ENCODE measurements at regions not wholly inside any gene's neighbourhood (a gene's known extent, or its start where the extent isn't known, plus 50 kb on each side); places are given as distances from the start of the nearest gene placed in this dataset.

GRCh38 chr12:60672949-60673348 lies 1077.1 kb downstream of the SLC16A7 start:
- CTCF ChIA-PET, result interaction anchor here (0.6 kb wide), 1 partner anchor 14 kb away, joined by 3 read pairs; no protein-coding TSS in a partner anchor
- H3K36me3 Mint-ChIP-seq, result no peaks in the 10 kb centered on the region
- Histone ChIP-seq H3K27ac (ENCODE audit: low read depth, low read length) (no peak overlapping the region), H3K9me3 (ENCODE audit: control insufficient read depth in 2 of 3, low read length in 3 of 3) (no peaks in the 10 kb centered on the region), H3K27me3 (ENCODE audit: control insufficient read depth in 2 of 2, insufficient read depth in 2 of 2, low read length in 2 of 2) (no peaks in the 10 kb centered on the region), H3K4me3 (ENCODE audit: low read length) (no peak overlapping the region), H3K36me3 (ENCODE audit: control insufficient read depth in 2 of 3, insufficient read depth in 3 of 3, low read length in 3 of 3) (no peaks in the 10 kb centered on the region), H3K4me1 (ENCODE audit: control insufficient read depth in 2 of 2, insufficient read depth in 2 of 2, low read length in 2 of 2) (no peaks in the 10 kb centered on the region)
- no peaks in the 10 kb centered on the region for H3K4me1 Mint-ChIP-seq
- peaks cover 0 to 36% (median 4%) of the 10 kb centered on the region in 11 donors for H3K9me3 Mint-ChIP-seq
- POLR2A ChIA-PET, result no interaction called here
- no peaks in the 10 kb centered on the region for H3K27me3 Mint-ChIP-seq
- H3K27ac Mint-ChIP-seq, result no peak overlapping the region
- H3K4me3 Mint-ChIP-seq, result no peak overlapping the region
- intact Hi-C loops (cut with micrococcal nuclease), result no loop called here
- ATAC-seq, result no peak
- DNase-seq, result no peak

- H3K27ac ChIP-seq (ENCODE audit: low read depth, low read length), result no peak overlapping the region
- POLR2A ChIA-PET, result no interaction called here
- H3K36me3 Mint-ChIP-seq, result no peaks in the 10 kb centered on the region
- no peak for ATAC-seq
- no peaks in the 10 kb centered on the region for H3K27me3 ChIP-seq (ENCODE audit: control insufficient read depth in 2 of 2, insufficient read depth in 2 of 2, low read length in 2 of 2)
- H3K27ac Mint-ChIP-seq, result no peak overlapping the region
- H3K36me3 ChIP-seq (ENCODE audit: control insufficient read depth in 2 of 3, insufficient read depth in 3 of 3, low read length in 3 of 3), result no peaks in the 10 kb centered on the region
- H3K4me1 Mint-ChIP-seq, result no peaks in the 10 kb centered on the region
- CTCF ChIA-PET, result no interaction called here
- intact Hi-C loops (cut with micrococcal nuclease), result loop anchor here in 1 of 2 donors (1.0 to 10.0 kb wide), 4 partner anchors 1307 to 1507 kb away; a partner anchor contains a TSS
- no peak overlapping the region for H3K4me3 Mint-ChIP-seq
- no peaks in the 10 kb centered on the region for H3K4me1 ChIP-seq (ENCODE audit: control insufficient read depth in 2 of 2, insufficient read depth in 2 of 2, low read length in 2 of 2)
- no peak for DNase-seq
- peaks cover 0 to 18% (median 4%) of the 10 kb centered on the region in 11 donors for H3K9me3 Mint-ChIP-seq
- no peak overlapping the region for H3K4me3 ChIP-seq (ENCODE audit: low read length)
- no peaks in the 10 kb centered on the region for H3K9me3 ChIP-seq (ENCODE audit: control insufficient read depth in 2 of 3, low read length in 3 of 3)
- peaks cover 0 to 1% (median 0%) of the 10 kb centered on the region in 5 donors for H3K27me3 Mint-ChIP-seq
Measured at GRCh38 chr12:60684988-60685655, 1089.3 kb downstream of the SLC16A7 start.

- Mint-ChIP-seq H3K36me3 (no peaks in the 10 kb centered on the region), H3K4me3 (no peak overlapping the region), H3K4me1 (no peaks in the 10 kb centered on the region), H3K9me3 (peaks cover 0 to 16% (median 6%) of the 10 kb centered on the region in 11 donors), H3K27ac (no peak overlapping the region), H3K27me3 (no peaks in the 10 kb centered on the region)
- CTCF ChIA-PET, result no interaction called here
- DNase-seq (no peak), ATAC-seq (no peak)
- no peak overlapping the region for H3K27ac ChIP-seq (ENCODE audit: low read depth, low read length)
- no peak overlapping the region for H3K4me3 ChIP-seq (ENCODE audit: low read length)
- no peaks in the 10 kb centered on the region for H3K27me3 ChIP-seq (ENCODE audit: control insufficient read depth in 2 of 2, insufficient read depth in 2 of 2, low read length in 2 of 2)
- intact Hi-C loops (cut with micrococcal nuclease), result loop anchor here in 1 of 2 donors (5.0 to 10.0 kb wide), 3 partner anchors 1303 to 1436 kb away; no protein-coding TSS in a partner anchor
- no peaks in the 10 kb centered on the region for H3K9me3 ChIP-seq (ENCODE audit: control insufficient read depth in 2 of 3, low read length in 3 of 3)
- H3K4me1 ChIP-seq (ENCODE audit: control insufficient read depth in 2 of 2, insufficient read depth in 2 of 2, low read length in 2 of 2), result no peaks in the 10 kb centered on the region
- POLR2A ChIA-PET, result no interaction called here
- no peaks in the 10 kb centered on the region for H3K36me3 ChIP-seq (ENCODE audit: control insufficient read depth in 2 of 3, insufficient read depth in 3 of 3, low read length in 3 of 3)
Measured at GRCh38 chr12:60689137-60689536, 1093.3 kb downstream of the SLC16A7 start.

- DNase-seq (no peak), ATAC-seq (no peak)
- Mint-ChIP-seq H3K4me3 (no peak overlapping the region), H3K27me3 (no peaks in the 10 kb centered on the region), H3K36me3 (no peaks in the 10 kb centered on the region), H3K27ac (no peak overlapping the region), H3K4me1 (no peaks in the 10 kb centered on the region), H3K9me3 (peaks cover 0 to 13% (median 4%) of the 10 kb centered on the region in 11 donors)
- Histone ChIP-seq H3K4me3 (ENCODE audit: low read length) (no peak overlapping the region), H3K27me3 (ENCODE audit: control insufficient read depth in 2 of 2, insufficient read depth in 2 of 2, low read length in 2 of 2) (no peaks in the 10 kb centered on the region), H3K27ac (ENCODE audit: low read depth, low read length) (no peak overlapping the region), H3K36me3 (ENCODE audit: control insufficient read depth in 2 of 3, insufficient read depth in 3 of 3, low read length in 3 of 3) (no peaks in the 10 kb centered on the region), H3K4me1 (ENCODE audit: control insufficient read depth in 2 of 2, insufficient read depth in 2 of 2, low read length in 2 of 2) (no peaks in the 10 kb centered on the region), H3K9me3 (ENCODE audit: control insufficient read depth in 2 of 3, low read length in 3 of 3) (no peaks in the 10 kb centered on the region)
- intact Hi-C loops (cut with micrococcal nuclease), result no loop called here
- CTCF ChIA-PET, result no interaction called here
- POLR2A ChIA-PET, result no interaction called here
Measured at GRCh38 chr12:60693019-60693626, 1097.3 kb downstream of the SLC16A7 start.

GRCh38 chr12:60704171-60704914 lies 1108.5 kb downstream of the SLC16A7 start:
- no peak for DNase-seq
- H3K4me1 Mint-ChIP-seq, result no peaks in the 10 kb centered on the region
- H3K27ac ChIP-seq (ENCODE audit: low read depth, low read length), result no peak overlapping the region
- no peaks in the 10 kb centered on the region for H3K9me3 ChIP-seq (ENCODE audit: control insufficient read depth in 2 of 3, low read length in 3 of 3)
- no peaks in the 10 kb centered on the region for H3K27me3 ChIP-seq (ENCODE audit: control insufficient read depth in 2 of 2, insufficient read depth in 2 of 2, low read length in 2 of 2)
- ATAC-seq, result no peak
- H3K4me3 Mint-ChIP-seq, result no peak overlapping the region
- H3K4me1 ChIP-seq (ENCODE audit: control insufficient read depth in 2 of 2, insufficient read depth in 2 of 2, low read length in 2 of 2), result no peaks in the 10 kb centered on the region
- H3K27ac Mint-ChIP-seq, result no peak overlapping the region
- no peaks in the 10 kb centered on the region for H3K36me3 Mint-ChIP-seq
- no peaks in the 10 kb centered on the region for H3K27me3 Mint-ChIP-seq
- POLR2A ChIA-PET, result no interaction called here
- CTCF ChIA-PET, result no interaction called here
- intact Hi-C loops (cut with micrococcal nuclease), result no loop called here
- no peak overlapping the region for H3K4me3 ChIP-seq (ENCODE audit: low read length)
- no peaks in the 10 kb centered on the region for H3K36me3 ChIP-seq (ENCODE audit: control insufficient read depth in 2 of 3, insufficient read depth in 3 of 3, low read length in 3 of 3)
- H3K9me3 Mint-ChIP-seq, result peaks cover 0 to 13% (median 4%) of the 10 kb centered on the region in 11 donors

- no peak overlapping the region for H3K27ac ChIP-seq (ENCODE audit: low read depth, low read length)
- Mint-ChIP-seq H3K36me3 (no peaks in the 10 kb centered on the region), H3K4me3 (no peak overlapping the region), H3K27me3 (no peaks in the 10 kb centered on the region), H3K27ac (no peak overlapping the region), H3K9me3 (peaks cover 0 to 22% (median 5%) of the 10 kb centered on the region in 11 donors), H3K4me1 (no peaks in the 10 kb centered on the region)
- no peak for ATAC-seq
- POLR2A ChIA-PET, result no interaction called here
- intact Hi-C loops (cut with micrococcal nuclease), result no loop called here
- H3K27me3 ChIP-seq (ENCODE audit: control insufficient read depth in 2 of 2, insufficient read depth in 2 of 2, low read length in 2 of 2), result no peaks in the 10 kb centered on the region
- DNase-seq, result no peak
- no peaks in the 10 kb centered on the region for H3K36me3 ChIP-seq (ENCODE audit: control insufficient read depth in 2 of 3, insufficient read depth in 3 of 3, low read length in 3 of 3)
- CTCF ChIA-PET, result no interaction called here
- H3K4me3 ChIP-seq (ENCODE audit: low read length), result no peak overlapping the region
- no peaks in the 10 kb centered on the region for H3K9me3 ChIP-seq (ENCODE audit: control insufficient read depth in 2 of 3, low read length in 3 of 3)
- H3K4me1 ChIP-seq (ENCODE audit: control insufficient read depth in 2 of 2, insufficient read depth in 2 of 2, low read length in 2 of 2), result no peaks in the 10 kb centered on the region
Measured at GRCh38 chr12:60710246-60710645, 1114.4 kb downstream of the SLC16A7 start.

Measured in naive thymus-derived CD4-positive, alpha-beta T cell (primary cell).